SU-DHL-6 (cell line): ENCODE measurements at regions not wholly inside any gene's neighbourhood (a gene's known extent, or its start where the extent isn't known, plus 50 kb on each side); places are given as distances from the start of the nearest gene placed in this dataset.

Source experiments
- H2AFZ ChIP-seq: fragments of 200-600 bp; sonication (generic); 2 replicates; pipeline ENCODE4 v1.6.1; 2014; ENCODE audit warnings: low read depth, mild to moderate bottlenecking, moderate library complexity, mixed read lengths, antibody characterized with exemption, low read length; ENCODE audit not compliant: severe bottlenecking
- H3F3A ChIP-seq: fragments of 200-600 bp; shearing (Covaris generic); 2 replicates; pipeline ENCODE4 v1.6.0; 2016; ENCODE audit warnings: antibody characterized with exemption, mild to moderate bottlenecking; ENCODE audit not compliant: insufficient read depth
- H3K27ac ChIP-seq: fragments of 200-600 bp; sonication (generic); 2 replicates; pipeline ENCODE4 v1.5.1; 2016; ENCODE audit warnings: low read depth, mild to moderate bottlenecking, low read length, moderate library complexity, mixed read lengths
- H3K27me3 ChIP-seq: fragments of 200-600 bp; sonication (generic), shearing (Covaris generic); 2 replicates; pipeline ENCODE4 v1.6.0; 2014; ENCODE audit warnings: mild to moderate bottlenecking, low read length
- H3K36me3 ChIP-seq: fragments of 200-600 bp; sonication (generic); 2 replicates; pipeline ENCODE4 v1.6.1; 2014; ENCODE audit warnings: mild to moderate bottlenecking, low read length, mixed read lengths
- H3K4me2 ChIP-seq: fragments of 300-600, 200-600 bp; shearing (Covaris generic), sonication (generic); 2 replicates; pipeline ENCODE4 v1.6.0; 2014; ENCODE audit warnings: low read length, low read depth, mild to moderate bottlenecking; ENCODE audit not compliant: poor library complexity, severe bottlenecking
- H3K4me3 ChIP-seq: fragments of 200-600 bp; sonication (generic); 2 replicates; pipeline ENCODE4 v1.5.1; 2014; ENCODE audit warnings: antibody characterized with exemption, low read length, mild to moderate bottlenecking, mixed read lengths; ENCODE audit not compliant: insufficient read depth, poor library complexity, severe bottlenecking
- H3K79me2 ChIP-seq: fragments of 200-600 bp; sonication (generic); 2 replicates; pipeline ENCODE4 v1.6.1; 2014; ENCODE audit warnings: mild to moderate bottlenecking, low read length, moderate library complexity; ENCODE audit not compliant: insufficient read depth
- H3K9ac ChIP-seq: fragments of 200-600 bp; sonication (generic); 2 replicates; pipeline ENCODE4 v1.7.0; 2014; ENCODE audit warnings: mild to moderate bottlenecking, low read length
- H3K9me2 ChIP-seq: fragments of 200-600 bp; sonication (generic); replicated peaks from 2 replicates; pipeline ENCODE4 v1.6.1; 2014; ENCODE audit warnings: low read length; ENCODE audit not compliant: insufficient read depth
- H3K9me3 ChIP-seq: fragments of 200-600 bp; sonication (generic); 2 replicates; pipeline ENCODE4 v1.6.1; 2014; ENCODE audit warnings: low read length, mixed read lengths; ENCODE audit not compliant: insufficient read depth
- H4K20me1 ChIP-seq: fragments of 200-600 bp; sonication (generic); 2 replicates; pipeline ENCODE4 v1.6.1; 2014; ENCODE audit warnings: low read depth, mild to moderate bottlenecking, antibody characterized with exemption, low read length, moderate library complexity, mixed read lengths
- EZH2phosphoT487 ChIP-seq: fragments of 200-600 bp; sonication (generic), shearing (Covaris generic); conservative IDR thresholded peaks from 2 replicates; pipeline ENCODE4 v1.6.1; 2018; ENCODE audit warnings: mild to moderate bottlenecking, antibody characterized with exemption, low read length, moderate library complexity, mixed read lengths
- TF ChIP-seq, protein P1 (sequence below): fragments of 200-600 bp; sonication (generic); IDR thresholded peaks from one replicate; pipeline ENCODE4 v1.5.1; 2017; ENCODE audit warnings: antibody characterized with exemption, mild to moderate bottlenecking, low read length, moderate library complexity; ENCODE audit not compliant: insufficient read depth, poor library complexity, severe bottlenecking

- no peak overlapping the region for H3K27ac ChIP-seq
- H3K36me3 ChIP-seq: no peaks in the 10 kb centered on the region
- H3F3A ChIP-seq: no peaks in the 10 kb centered on the region
- H3K27me3 ChIP-seq: no peaks in the 10 kb centered on the region
- no peaks in the 10 kb centered on the region for H3K9me2 ChIP-seq
- TF ChIP-seq, protein P1, sequence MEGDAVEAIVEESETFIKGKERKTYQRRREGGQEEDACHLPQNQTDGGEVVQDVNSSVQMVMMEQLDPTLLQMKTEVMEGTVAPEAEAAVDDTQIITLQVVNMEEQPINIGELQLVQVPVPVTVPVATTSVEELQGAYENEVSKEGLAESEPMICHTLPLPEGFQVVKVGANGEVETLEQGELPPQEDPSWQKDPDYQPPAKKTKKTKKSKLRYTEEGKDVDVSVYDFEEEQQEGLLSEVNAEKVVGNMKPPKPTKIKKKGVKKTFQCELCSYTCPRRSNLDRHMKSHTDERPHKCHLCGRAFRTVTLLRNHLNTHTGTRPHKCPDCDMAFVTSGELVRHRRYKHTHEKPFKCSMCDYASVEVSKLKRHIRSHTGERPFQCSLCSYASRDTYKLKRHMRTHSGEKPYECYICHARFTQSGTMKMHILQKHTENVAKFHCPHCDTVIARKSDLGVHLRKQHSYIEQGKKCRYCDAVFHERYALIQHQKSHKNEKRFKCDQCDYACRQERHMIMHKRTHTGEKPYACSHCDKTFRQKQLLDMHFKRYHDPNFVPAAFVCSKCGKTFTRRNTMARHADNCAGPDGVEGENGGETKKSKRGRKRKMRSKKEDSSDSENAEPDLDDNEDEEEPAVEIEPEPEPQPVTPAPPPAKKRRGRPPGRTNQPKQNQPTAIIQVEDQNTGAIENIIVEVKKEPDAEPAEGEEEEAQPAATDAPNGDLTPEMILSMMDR: no peak
- no peak for TF ChIP-seq EZH2phosphoT487
- H3K9ac ChIP-seq: no peak overlapping the region
- H3K9me3 ChIP-seq: no peaks in the 10 kb centered on the region
- no peaks in the 10 kb centered on the region for H3K79me2 ChIP-seq
- no peak overlapping the region for H3K4me3 ChIP-seq
- no peak overlapping the region for H3K4me2 ChIP-seq
- no peaks in the 10 kb centered on the region for H4K20me1 ChIP-seq
- H2AFZ ChIP-seq: no peak overlapping the region
These were observed 157.7 kb upstream of the CDH11 start for GRCh38 chr16:65279576-65279975.

DNA sequence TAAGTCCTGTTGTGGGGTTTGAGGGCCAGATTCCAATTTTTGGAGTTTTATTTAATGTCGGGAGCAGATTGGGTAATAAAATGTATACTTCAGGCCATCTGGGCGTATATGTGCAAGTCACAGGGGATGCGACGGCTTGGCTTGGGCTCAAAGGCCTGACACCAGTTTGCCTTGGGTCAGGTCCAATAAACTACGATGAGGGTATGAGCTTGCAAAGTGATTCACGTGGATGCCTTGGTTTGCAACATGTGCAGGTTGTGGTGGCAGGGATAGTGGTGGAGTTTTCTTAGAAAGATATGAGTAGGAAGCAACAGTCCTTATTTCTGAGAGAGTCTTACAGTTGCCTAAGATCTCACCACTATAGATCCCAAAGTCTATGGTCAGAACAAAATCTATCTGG is 157.0 kb upstream of the CDH11 start:
- no peaks in the 10 kb centered on the region for H3F3A ChIP-seq
- no peaks in the 10 kb centered on the region for H3K27me3 ChIP-seq
- no peaks in the 10 kb centered on the region for H4K20me1 ChIP-seq
- no peaks in the 10 kb centered on the region for H3K9me3 ChIP-seq
- no peak overlapping the region for H3K9ac ChIP-seq
- no peak overlapping the region for H3K27ac ChIP-seq
- H2AFZ ChIP-seq: no peak overlapping the region
- H3K9me2 ChIP-seq: no peaks in the 10 kb centered on the region
- no peaks in the 10 kb centered on the region for H3K79me2 ChIP-seq
- TF ChIP-seq EZH2phosphoT487: no peak
- TF ChIP-seq, protein P1: no peak
- no peak overlapping the region for H3K4me2 ChIP-seq
- H3K4me3 ChIP-seq: no peak overlapping the region
- H3K36me3 ChIP-seq: no peaks in the 10 kb centered on the region

- Histone ChIP-seq H3K9me3 (no peaks in the 10 kb centered on the region), H3K36me3 (no peaks in the 10 kb centered on the region), H3K27me3 (no peaks in the 10 kb centered on the region), H3K9ac (no peak overlapping the region), H4K20me1 (no peaks in the 10 kb centered on the region), H3K4me2 (no peak overlapping the region), H3K27ac (no peak overlapping the region), H3K79me2 (no peaks in the 10 kb centered on the region), H3K9me2 (no peaks in the 10 kb centered on the region), H3K4me3 (no peak overlapping the region), H2AFZ (no peak overlapping the region), H3F3A (no peaks in the 10 kb centered on the region)
- TF ChIP-seq, protein P1: no peak
These were observed 152.7 kb upstream of the CDH11 start for GRCh38 chr16:65274566-65274965.
